Colonic mucosa (tissue), 4 donors: ENCODE measurements at regions not wholly inside any gene's neighbourhood (a gene's known extent, or its start where the extent isn't known, plus 50 kb on each side); places are given as distances from the start of the nearest gene placed in this dataset.

Experiments used
- DNase-seq: peaks from one replicate; pipeline ENCODE4 v3.0.0-alpha.2; 2020
- H3K27ac ChIP-seq: fragments of 200-600 bp; one replicate; pipeline ENCODE4 v1.8.0; 2021
- H3K27me3 ChIP-seq: fragments of 200-600 bp; one replicate; pipeline ENCODE4 v1.8.0; 2021
- H3K36me3 ChIP-seq: fragments of 200-600 bp; one replicate; pipeline ENCODE4 v1.8.0; 2021
- H3K4me1 ChIP-seq: fragments of 200-600 bp; one replicate; pipeline ENCODE4 v1.8.0; 2021; ENCODE audit warnings: mild to moderate bottlenecking
- H3K4me3 ChIP-seq: fragments of 200-600 bp; one replicate; pipeline ENCODE4 v1.8.0; 2021
- H3K9ac ChIP-seq, 2 donors: one replicate each; pipeline ENCODE4 v1.7.0; 2013; ENCODE audit warnings: control low read depth in 2 of 2, low read depth in 2 of 2, low read length in 2 of 2
- H3K9me3 ChIP-seq: fragments of 200-600 bp; one replicate; pipeline ENCODE4 v1.8.0; 2021
- intact Hi-C: fragments of 100-400 bp; cut with DNase I; formaldehyde crosslinking; loops from one replicate; pipeline ENCODE4 v1.14.1; 2022
- TF ChIP-seq, protein P1 (sequence below): fragments of 200-600 bp; IDR thresholded peaks from one replicate; pipeline ENCODE4 v1.8.0; 2022; ENCODE audit warnings: antibody characterized with exemption, mild to moderate bottlenecking
- donor health status: healthy.
- donor health status: DM: no; HTN: no; CAD: no.
- donor health status: DM: no; HTN: no; CAD: no.

DNA sequence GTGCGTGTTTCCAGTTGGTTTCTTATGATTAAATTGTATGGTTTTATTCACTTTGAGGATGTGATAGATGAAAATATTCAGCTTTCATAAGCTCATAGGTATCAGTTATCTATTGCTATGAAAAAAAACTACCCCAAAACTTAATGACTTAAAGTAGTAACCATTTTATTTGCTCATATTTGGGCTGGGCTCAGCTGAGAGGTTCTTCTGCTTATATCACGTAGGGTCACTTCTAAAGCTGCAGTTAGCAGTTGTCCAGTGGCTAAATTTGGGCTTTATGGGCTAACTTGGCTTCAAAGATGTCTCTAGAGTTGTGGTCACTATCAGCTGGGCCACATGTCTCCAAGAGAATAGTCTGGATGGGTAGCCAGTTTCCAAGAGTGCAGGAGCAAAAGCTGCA is 206.4 kb upstream of the LYPLAL1 start:
- Histone ChIP-seq H3K4me1 (no peaks in the 10 kb centered on the region), H3K36me3 (no peaks in the 10 kb centered on the region), H3K4me3 (no peak overlapping the region), H3K9me3 (no peaks in the 10 kb centered on the region), H3K27ac (no peak overlapping the region), H3K9ac (no peak overlapping the region), H3K27me3 (no peaks in the 10 kb centered on the region)
- TF ChIP-seq, protein P1, sequence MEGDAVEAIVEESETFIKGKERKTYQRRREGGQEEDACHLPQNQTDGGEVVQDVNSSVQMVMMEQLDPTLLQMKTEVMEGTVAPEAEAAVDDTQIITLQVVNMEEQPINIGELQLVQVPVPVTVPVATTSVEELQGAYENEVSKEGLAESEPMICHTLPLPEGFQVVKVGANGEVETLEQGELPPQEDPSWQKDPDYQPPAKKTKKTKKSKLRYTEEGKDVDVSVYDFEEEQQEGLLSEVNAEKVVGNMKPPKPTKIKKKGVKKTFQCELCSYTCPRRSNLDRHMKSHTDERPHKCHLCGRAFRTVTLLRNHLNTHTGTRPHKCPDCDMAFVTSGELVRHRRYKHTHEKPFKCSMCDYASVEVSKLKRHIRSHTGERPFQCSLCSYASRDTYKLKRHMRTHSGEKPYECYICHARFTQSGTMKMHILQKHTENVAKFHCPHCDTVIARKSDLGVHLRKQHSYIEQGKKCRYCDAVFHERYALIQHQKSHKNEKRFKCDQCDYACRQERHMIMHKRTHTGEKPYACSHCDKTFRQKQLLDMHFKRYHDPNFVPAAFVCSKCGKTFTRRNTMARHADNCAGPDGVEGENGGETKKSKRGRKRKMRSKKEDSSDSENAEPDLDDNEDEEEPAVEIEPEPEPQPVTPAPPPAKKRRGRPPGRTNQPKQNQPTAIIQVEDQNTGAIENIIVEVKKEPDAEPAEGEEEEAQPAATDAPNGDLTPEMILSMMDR: no peak
- intact Hi-C loops: no loop called here
- DNase-seq: no peak

DNA sequence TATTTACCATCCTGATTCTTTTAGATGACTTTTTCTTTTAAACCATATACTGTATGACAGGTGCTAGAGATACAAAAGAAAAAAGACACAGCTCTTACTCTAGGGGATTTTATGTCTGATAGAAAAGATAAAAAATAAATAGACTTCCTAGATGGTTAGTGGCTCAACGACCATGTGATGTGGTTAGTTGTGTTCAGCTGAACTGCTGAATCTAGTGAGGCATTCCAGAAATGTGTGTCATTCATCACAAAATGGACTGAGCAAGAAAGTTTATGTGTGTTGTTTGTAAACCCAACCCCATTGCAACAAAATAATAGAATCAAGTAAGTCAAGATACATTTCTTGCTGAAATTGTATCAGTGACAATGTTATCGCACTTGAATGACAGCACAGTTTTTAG is 205.8 kb upstream of the LYPLAL1 start:
- TF ChIP-seq, protein P1: no peak

DNA sequence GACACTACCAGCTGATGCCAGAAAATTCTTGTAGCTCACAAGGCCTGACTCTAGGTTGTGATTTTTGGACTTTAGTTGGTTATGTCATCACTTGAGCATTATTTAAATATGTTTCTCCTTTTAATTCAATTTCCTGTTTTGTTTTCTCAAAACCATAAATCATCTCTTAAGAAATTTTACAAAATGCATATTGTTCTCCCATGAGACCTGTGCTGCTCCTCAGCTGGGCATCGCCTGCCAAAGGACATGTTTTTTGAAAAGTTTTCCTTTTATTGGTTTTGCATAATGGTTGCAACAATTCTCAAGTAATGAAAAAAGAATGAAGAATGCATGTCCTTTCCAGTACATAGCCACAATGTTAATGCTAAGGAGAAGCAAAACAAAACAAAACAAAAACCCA is 204.7 kb upstream of the LYPLAL1 start:
- no peak overlapping the region for H3K4me3 ChIP-seq
- intact Hi-C loops: no loop called here

More for the DNA sequence above, 205.8 kb upstream of the LYPLAL1 start:
- no peak overlapping the region for H3K27ac ChIP-seq
- intact Hi-C loops: no loop called here
- no peaks in the 10 kb centered on the region for H3K27me3 ChIP-seq
- H3K9me3 ChIP-seq: no peaks in the 10 kb centered on the region
- H3K36me3 ChIP-seq: no peaks in the 10 kb centered on the region
- no peaks in the 10 kb centered on the region for H3K4me1 ChIP-seq
- no peak for DNase-seq
- no peak overlapping the region for H3K4me3 ChIP-seq
- H3K9ac ChIP-seq: no peak overlapping the region

DNA sequence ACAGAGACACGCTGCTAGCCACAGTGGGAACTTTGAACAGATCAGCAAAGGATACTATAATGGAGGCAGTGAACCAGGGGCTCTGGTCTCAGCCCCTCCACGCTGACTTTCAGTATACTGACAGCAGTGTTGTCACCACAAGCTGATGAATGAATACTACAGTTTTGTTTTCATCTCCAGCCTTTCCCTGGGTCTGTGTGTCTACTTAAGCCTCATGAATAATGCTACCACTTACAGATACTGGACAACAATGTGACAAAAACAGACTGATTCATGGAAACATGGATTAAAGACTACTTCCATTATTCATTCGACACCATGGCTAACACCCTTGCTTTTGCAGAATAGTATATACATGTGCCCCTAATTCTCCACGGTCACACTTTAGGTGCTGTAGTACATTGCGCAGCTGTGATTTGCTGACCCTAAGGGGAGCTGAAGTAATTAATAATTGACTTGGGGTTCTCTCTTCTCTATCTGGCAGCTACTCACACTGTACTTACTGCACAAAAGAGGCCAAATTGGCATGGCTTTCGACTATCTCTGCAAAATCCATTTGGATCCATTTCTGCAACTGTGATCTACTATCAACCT is 203.2 kb upstream of the LYPLAL1 start:
- intact Hi-C loops: no loop called here
- Histone ChIP-seq H3K9me3 (no peaks in the 10 kb centered on the region), H3K27ac (no peak overlapping the region), H3K9ac (no peak overlapping the region), H3K4me3 (no peak overlapping the region), H3K36me3 (no peaks in the 10 kb centered on the region), H3K4me1 (no peaks in the 10 kb centered on the region), H3K27me3 (no peaks in the 10 kb centered on the region)
- TF ChIP-seq, protein P1: no peak
- DNase-seq: no peak

More for the DNA sequence above, 204.7 kb upstream of the LYPLAL1 start:
- Histone ChIP-seq H3K27me3 (no peaks in the 10 kb centered on the region), H3K9me3 (no peaks in the 10 kb centered on the region), H3K9ac (no peak overlapping the region), H3K36me3 (no peaks in the 10 kb centered on the region), H3K27ac (no peak overlapping the region), H3K4me1 (no peaks in the 10 kb centered on the region)
- DNase-seq: no peak
- TF ChIP-seq, protein P1: no peak

DNA sequence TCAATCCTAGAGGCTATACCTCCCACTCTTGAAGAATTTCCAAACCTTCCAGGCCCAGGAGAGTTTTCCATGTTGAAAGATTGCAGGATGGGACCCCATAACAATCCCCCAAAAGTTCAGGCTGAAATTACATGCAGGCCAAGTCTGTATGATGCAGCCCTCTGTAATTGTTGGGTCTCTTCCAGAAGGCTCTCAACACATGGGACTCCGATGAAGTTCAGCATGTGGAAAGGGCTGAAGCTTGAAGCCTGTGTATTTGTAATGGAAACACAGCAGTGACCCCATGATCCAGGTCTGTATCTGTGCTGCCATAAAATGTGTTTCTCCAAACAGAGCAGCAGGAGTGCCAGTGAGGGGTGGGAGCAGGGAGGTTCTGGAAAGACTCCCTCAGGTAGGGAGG is 202.5 kb upstream of the LYPLAL1 start:
- H3K4me3 ChIP-seq: no peak overlapping the region
- H3K9ac ChIP-seq: no peak overlapping the region
- intact Hi-C loops: no loop called here
- DNase-seq: no peak
- TF ChIP-seq, protein P1: no peak
- H3K27me3 ChIP-seq: no peaks in the 10 kb centered on the region
- H3K27ac ChIP-seq: no peak overlapping the region
- no peaks in the 10 kb centered on the region for H3K36me3 ChIP-seq
- no peaks in the 10 kb centered on the region for H3K4me1 ChIP-seq
- no peaks in the 10 kb centered on the region for H3K9me3 ChIP-seq
